Epithelial cell of proximal tubule (primary cell): ENCODE measurements at regions not wholly inside any gene's neighbourhood (a gene's known extent, or its start where the extent isn't known, plus 50 kb on each side); places are given as distances from the start of the nearest gene placed in this dataset.
"Not testable (repeated sequence)": the region's sequence is repeated elsewhere in the genome, so short reads cannot be mapped to it uniquely, and the experiment has no call there.

Source experiments
- DNase-seq: peaks from one replicate; pipeline ENCODE4 v3.0.0-alpha.2; 2011; ENCODE audit warnings: low read depth
- H3K4me3 ChIP-seq: 2 replicates; pipeline ENCODE4 v1.5.1; 2011; ENCODE audit warnings: low read depth, mild to moderate bottlenecking, low read length
- CTCF ChIP-seq: conservative IDR thresholded peaks from 2 replicates; pipeline ENCODE4 v1.5.1; 2012; ENCODE audit warnings: low read depth, mild to moderate bottlenecking, low read length

DNA sequence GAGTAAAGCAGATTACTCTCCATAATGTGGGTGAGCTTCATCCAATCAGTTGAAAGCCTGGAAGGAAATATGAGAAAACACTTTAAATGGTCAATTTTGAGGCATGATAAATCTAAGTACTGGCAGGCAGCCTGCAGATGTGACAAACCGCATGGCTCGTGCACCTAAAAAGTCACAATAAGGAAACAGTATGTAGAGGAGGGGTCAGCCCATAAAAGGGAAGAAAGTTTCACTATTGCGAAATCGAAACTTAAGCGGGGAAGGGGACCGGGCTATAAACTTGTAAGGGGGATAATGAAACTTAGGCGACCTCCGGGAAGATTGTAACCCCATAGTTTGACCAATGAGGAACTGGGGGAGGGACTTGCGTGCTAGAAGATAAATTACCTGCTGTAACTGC is 109.8 kb downstream of the PLPPR4 start:
- no peak overlapping the region for H3K4me3 ChIP-seq
- DNase-seq: no peak
- TF ChIP-seq CTCF: no peak

DNA sequence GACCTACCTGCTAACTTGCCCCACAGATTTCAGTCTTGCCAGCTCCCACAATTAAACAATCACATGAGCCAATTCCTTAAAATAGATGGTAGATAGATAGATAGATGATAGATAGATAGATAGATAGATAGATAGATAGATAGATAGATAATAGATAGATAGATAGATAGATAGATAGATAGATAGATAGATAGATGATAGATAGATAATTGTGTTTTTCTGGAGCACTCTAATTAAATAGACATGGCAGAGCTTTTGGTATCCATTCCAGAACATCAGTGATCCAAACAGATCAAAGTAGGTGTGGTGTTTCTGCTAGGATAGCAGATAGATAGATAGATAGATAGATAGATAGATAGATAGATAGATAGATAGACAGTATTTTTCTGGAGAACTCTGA is 110.4 kb downstream of the PLPPR4 start:
- not testable (repeated sequence) for H3K4me3 ChIP-seq

DNA sequence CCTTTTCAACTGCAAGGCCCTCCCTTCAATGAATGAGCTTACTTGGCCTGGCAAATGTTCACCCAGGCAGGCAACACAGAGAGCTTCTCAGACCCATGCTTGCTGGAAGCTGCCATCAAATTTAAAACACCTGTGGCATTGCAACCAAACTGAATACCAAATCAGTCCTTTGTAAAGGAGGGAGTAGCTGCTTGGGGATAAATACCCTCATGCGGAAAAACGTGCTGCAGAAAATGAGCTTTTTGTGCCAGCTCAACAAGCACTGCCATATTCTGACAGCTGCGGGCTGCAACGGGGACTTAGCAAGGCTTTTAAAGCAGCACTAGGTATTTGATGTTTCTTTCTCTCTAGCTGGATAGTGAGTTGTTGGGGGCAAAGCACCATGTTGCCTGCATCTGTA is 119.7 kb downstream of the PLPPR4 start:
- DNase-seq: no peak
- no peak for TF ChIP-seq CTCF

More for the DNA sequence above, 110.4 kb downstream of the PLPPR4 start:
- not testable (repeated sequence) for DNase-seq

DNA sequence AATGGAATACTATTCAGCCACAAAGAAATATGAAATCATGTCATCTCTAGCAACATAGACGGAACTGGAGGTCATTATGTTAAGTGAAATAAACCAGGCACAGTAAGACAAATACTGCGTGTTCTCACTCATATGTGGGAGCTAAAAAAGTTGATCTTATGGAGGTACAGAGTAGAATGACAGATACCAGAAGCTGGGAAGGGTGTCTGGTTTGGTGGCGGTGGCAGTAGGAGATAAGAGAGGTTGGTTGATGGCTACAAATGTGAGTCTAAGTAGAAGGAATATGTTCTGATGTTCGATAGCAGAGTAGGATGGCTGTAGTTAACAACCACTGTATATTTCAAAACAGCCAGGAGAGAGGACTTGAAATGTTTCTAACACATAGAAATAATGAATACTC is 121.6 kb downstream of the PLPPR4 start:
- no peak for DNase-seq
- no peak for TF ChIP-seq CTCF
- H3K4me3 ChIP-seq: no peak overlapping the region

More for the DNA sequence above, 119.7 kb downstream of the PLPPR4 start:
- H3K4me3 ChIP-seq: no peak overlapping the region

GRCh38 chr1:99396389-99396788 is 132.1 kb downstream of the PLPPR4 start:
- no peak for TF ChIP-seq CTCF
- DNase-seq: no peak
- H3K4me3 ChIP-seq: no peak overlapping the region

GRCh38 chr1:99397029-99397428 is 132.7 kb downstream of the PLPPR4 start:
- no peak overlapping the region for H3K4me3 ChIP-seq
- DNase-seq: no peak
- no peak for TF ChIP-seq CTCF

- H3K4me3 ChIP-seq: no peak overlapping the region
- TF ChIP-seq CTCF: no peak
- DNase-seq: no peak
Measured at GRCh38 chr1:99397863-99398262, 133.6 kb downstream of the PLPPR4 start.

DNA sequence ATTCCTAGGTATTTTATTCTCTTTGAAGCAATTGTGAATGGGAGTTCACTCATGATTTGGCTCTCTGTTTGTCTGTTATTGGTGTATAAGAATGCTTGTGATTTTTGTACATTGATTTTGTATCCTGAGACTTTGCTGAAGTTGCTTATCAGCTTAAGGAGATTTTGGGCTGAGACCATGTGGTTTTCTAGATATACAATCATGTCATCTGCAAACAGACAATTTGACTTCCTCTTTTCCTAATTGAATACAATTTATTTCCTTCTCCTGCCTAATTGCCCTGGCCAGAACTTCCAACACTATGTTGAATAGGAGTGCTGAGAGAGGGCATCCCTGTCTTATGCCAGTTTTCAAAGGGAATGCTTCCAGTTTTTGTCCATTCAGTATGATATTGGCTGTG is 137.3 kb downstream of the PLPPR4 start:
- not testable (repeated sequence) for H3K4me3 ChIP-seq, DNase-seq

DNA sequence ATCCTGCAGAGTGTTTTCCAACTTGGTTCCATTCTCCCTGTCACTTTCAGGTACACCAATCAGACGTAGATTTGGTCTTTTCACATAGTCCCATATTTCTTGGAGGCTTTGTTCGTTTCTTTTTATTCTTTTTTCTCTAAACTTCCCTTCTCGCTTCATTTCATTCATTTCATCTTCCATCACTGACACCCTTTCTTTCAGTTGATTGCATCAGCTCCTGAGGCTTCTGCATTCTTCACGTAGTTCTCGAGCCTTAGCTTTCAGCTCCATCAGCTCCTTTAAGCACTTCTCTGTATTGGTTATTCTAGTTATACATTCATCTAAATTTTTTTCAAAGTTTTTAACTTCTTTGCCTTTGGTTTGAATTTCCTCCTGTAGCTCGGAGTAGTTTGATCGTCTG is 140.1 kb downstream of the PLPPR4 start:
- not testable (repeated sequence) for H3K4me3 ChIP-seq, DNase-seq

DNA sequence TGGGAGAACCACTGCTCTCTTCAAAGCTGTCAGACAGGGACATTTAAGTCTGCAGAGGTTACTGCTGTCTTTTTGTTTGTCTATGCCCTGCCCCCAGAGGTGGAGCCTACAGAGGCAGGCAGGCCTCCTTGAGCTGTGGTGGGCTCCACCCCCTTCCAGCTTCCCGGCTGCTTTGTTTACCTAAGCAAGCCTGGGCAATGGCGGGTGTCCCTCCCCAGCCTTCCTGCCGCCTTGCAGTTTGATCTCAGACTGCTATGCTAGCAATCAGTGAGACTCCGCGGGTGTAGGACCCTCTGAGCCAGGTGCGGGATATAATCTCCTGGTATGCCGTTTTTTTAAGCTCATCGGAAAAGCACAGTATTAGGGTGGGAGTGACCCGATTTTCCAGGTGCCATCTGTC is 141.0 kb downstream of the PLPPR4 start:
- H3K4me3 ChIP-seq, DNase-seq: not testable (repeated sequence)
